Right lobe of liver (tissue), 6 donors: ENCODE measurements at regions not wholly inside any gene's neighbourhood (a gene's known extent, or its start where the extent isn't known, plus 50 kb on each side); places are given as distances from the start of the nearest gene placed in this dataset.

Source experiments
- ATAC-seq, 4 donors: fragments of 200-7000 bp; cut with Tn5 transposase; one replicate each; pipeline ENCODE4 v1.9.1; 2020; ENCODE audit warnings: mild to moderate bottlenecking in 4 of 4, moderate library complexity in 4 of 4
- DNase-seq, 3 donors: peaks; one replicate each; pipeline ENCODE4 v3.0.0-alpha.2; 2020
- H3K27ac ChIP-seq, 3 donors: fragments of 200-600 bp; one replicate each; pipeline ENCODE4 v1.8.0; 2022
- H3K27me3 ChIP-seq, 2 donors: fragments of 200-600 bp; one replicate each; pipeline ENCODE4 v1.8.0; 2022
- H3K36me3 ChIP-seq, 4 donors: fragments of 200-600 bp; sonication (generic) in 1 of 4; one replicate each; pipeline versions ENCODE4 v1.5.1 to v1.8.0; 2017 to 2022; ENCODE audit warnings: control low read depth in 1 of 4
- H3K4me1 ChIP-seq, 4 donors: fragments of 200-600 bp; sonication (generic) in 1 of 4; one replicate each; pipeline versions ENCODE4 v1.5.1 to v1.8.0; 2017 to 2022; ENCODE audit warnings: control low read depth in 1 of 4
- H3K4me3 ChIP-seq, 3 donors: fragments of 200-600 bp; one replicate each; pipeline ENCODE4 v1.8.0; 2022
- H3K9me3 ChIP-seq, 4 donors: fragments of 200-600 bp; sonication (generic) in 1 of 4; one replicate each; pipeline versions ENCODE4 v1.5.1 to v1.8.0; 2017 to 2022; ENCODE audit warnings: control low read depth in 1 of 4
- CTCF ChIP-seq, 4 donors: fragments of 200-600 bp in 3 of 4; fragments of 450-650 bp in 1 of 4; IDR thresholded peaks; one replicate each; pipeline versions ENCODE4 v1.5.1 to v1.8.0; 2016 to 2022; ENCODE audit warnings: antibody characterized with exemption in 4 of 4, mild to moderate bottlenecking in 2 of 4
- POLR2A ChIP-seq: fragments of 450-650 bp; IDR thresholded peaks from one replicate; pipeline ENCODE4 v1.6.1; 2017; ENCODE audit warnings: antibody characterized with exemption, mild to moderate bottlenecking
- WGBS: methylation state at CpG from one replicate; pipeline ENCODE4 v1.1.6; 2018; ENCODE audit warnings: low coverage, low lambda C conversion rate; ENCODE audit not compliant: insufficient coverage; ENCODE audit errors: missing lambda C conversion rate; 5-methylcytosine and 5-hydroxymethylcytosine counted together
- intact Hi-C, 2 donors: fragments of 100-400 bp; cut with DNase I; formaldehyde crosslinking; loops; one replicate each; pipeline versions ENCODE4 v1.11.2 to v1.14.1; 2022
- donor health status: DM: no; HTN: yes; CAD: no.
- donor health status: DM: no; HTN: no; CAD: no.
- donor health status: DM: no; HTN: no; CAD: no.
- donor health status: DM: no; HTN: yes; CAD: no.
- donor health status: DM: no; HTN: yes; CAD: no.

GRCh38 chr5:141753971-141754713 lies 72.1 kb upstream of the ARAP3 start:
- no peaks in the 10 kb centered on the region for H3K27me3 ChIP-seq
- intact Hi-C loops = no loop called here
- DNase-seq = no peak

GRCh38 chr5:141753143-141753970 lies 71.3 kb upstream of the ARAP3 start:
- DNase-seq (no peak), ATAC-seq (no peak)
- no peaks in the 10 kb centered on the region for H3K36me3 ChIP-seq
- H3K9me3 ChIP-seq = no peaks in the 10 kb centered on the region
- intact Hi-C loops = no loop called here
- no peak for TF ChIP-seq CTCF (IDR thresholded peaks at IDR 0.05)
- WGBS = 8% methylated on average over 25 of the region's 51 CpGs
- H3K27ac ChIP-seq = no peak overlapping the region
- H3K27me3 ChIP-seq = no peaks in the 10 kb centered on the region
- no peaks in the 10 kb centered on the region for H3K4me1 ChIP-seq
- H3K4me3 ChIP-seq = no peak overlapping the region

More at GRCh38 chr5:141753971-141754713, 72.1 kb upstream of the ARAP3 start:
- Histone ChIP-seq H3K4me3 (no peak overlapping the region), H3K9me3 (no peaks in the 10 kb centered on the region), H3K27ac (no peak overlapping the region), H3K36me3 (no peaks in the 10 kb centered on the region), H3K4me1 (no peaks in the 10 kb centered on the region)
- peak; percentile 10 to 54 (median 37) for ATAC-seq
- TF ChIP-seq CTCF (IDR thresholded peaks at IDR 0.05) (no peak), POLR2A (no peak)
- WGBS = 8% methylated on average over 11 of the region's 11 CpGs

- ATAC-seq = peak; percentile 76 to 85 (median 84)
- TF ChIP-seq CTCF (IDR thresholded peaks at IDR 0.05) (no peak), POLR2A (no peak)
- 27% methylated on average over 10 of the region's 11 CpGs for WGBS
- H3K9me3 ChIP-seq = no peaks in the 10 kb centered on the region
- no peak overlapping the region for H3K27ac ChIP-seq
- H3K4me1 ChIP-seq = no peaks in the 10 kb centered on the region
- H3K36me3 ChIP-seq = no peaks in the 10 kb centered on the region
- peak; percentile 67 to 82 (median 77) for DNase-seq
- H3K4me3 ChIP-seq = no peak overlapping the region
- no peaks in the 10 kb centered on the region for H3K27me3 ChIP-seq
- intact Hi-C loops = no loop called here
Observed at GRCh38 chr5:141747152-141748141, 65.4 kb upstream of the ARAP3 start.

- no peak for ATAC-seq
- DNase-seq = no peak
- no peaks in the 10 kb centered on the region for H3K9me3 ChIP-seq
- no peak overlapping the region for H3K27ac ChIP-seq
- no peaks in the 10 kb centered on the region for H3K4me1 ChIP-seq
- TF ChIP-seq POLR2A (no peak), CTCF (IDR thresholded peaks at IDR 0.05) (no peak)
- H3K36me3 ChIP-seq = no peaks in the 10 kb centered on the region
- 91% methylated on average over 2 of the region's 2 CpGs for WGBS
- no peaks in the 10 kb centered on the region for H3K27me3 ChIP-seq
- intact Hi-C loops = no loop called here
- no peak overlapping the region for H3K4me3 ChIP-seq
Observed at GRCh38 chr5:141746395-141746794, 64.4 kb upstream of the ARAP3 start.
